ENCODE measurements at regions not wholly inside any gene's neighbourhood (a gene's known extent, or its start where the extent isn't known, plus 50 kb on each side); places are given as distances from the start of the nearest gene placed in this dataset.

DNA sequence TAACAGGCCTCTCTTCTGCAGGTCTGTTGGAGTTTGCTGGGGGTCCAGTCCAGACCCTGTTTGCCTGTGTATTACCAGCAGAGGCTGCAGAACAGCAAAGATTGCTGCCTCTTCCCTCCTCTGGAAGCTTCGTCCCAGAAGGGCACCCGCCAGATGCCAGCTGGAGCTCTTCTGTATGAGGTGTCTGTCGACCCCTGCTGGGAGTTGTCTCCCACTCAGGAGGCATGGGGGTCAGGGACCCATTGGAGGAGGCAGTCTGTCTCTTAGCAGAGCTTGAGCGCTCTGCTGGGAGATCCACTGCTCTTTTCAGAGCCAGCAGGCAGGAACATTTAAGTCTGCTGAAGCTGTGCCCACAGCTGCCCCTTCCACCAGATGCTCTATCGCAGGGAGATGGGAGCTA is 361.1 kb upstream of the NRP1 start:
- Histone ChIP-seq H2BK20ac (ENCODE audit: low read length) (peak overlapping the region; percentile 74; the same call in 1 of the 2 replicates), H4K8ac (ENCODE audit: extremely low read depth, insufficient read depth, low read length) (no peak overlapping the region), H3K79me1 (ENCODE audit: low read depth, low read length) (no peaks in the 10 kb centered on the region), H2BK15ac (ENCODE audit: low read length) (no peak overlapping the region), H3K14ac (ENCODE audit: insufficient read length) (no peak overlapping the region), H2BK5ac (ENCODE audit: low read depth, low read length) (peak overlapping the region; percentile 44; the same call in 1 of the 2 replicates), H3K56ac (replicated peaks; ENCODE audit: insufficient read length, low read depth, low read length) (no peak overlapping the region), H2AFZ (ENCODE audit: low read length) (no peak overlapping the region), H3K18ac (ENCODE audit: extremely low read depth, low read length) (no peak overlapping the region; the same call in 1 of the 2 replicates), H3K79me2 (ENCODE audit: control insufficient read depth in 1 of 2, insufficient read depth in 2 of 2, low read length in 2 of 2) (no peaks in the 10 kb centered on the region), H3K27me3 (replicated peaks in 1 of 4; ENCODE audit: control insufficient read depth in 3 of 4, extremely low read depth in 1 of 4, insufficient read depth in 3 of 4, low read length in 3 of 4) (no peaks in the 10 kb centered on the region), H3K23ac (ENCODE audit: insufficient read length) (no peak overlapping the region), H2BK120ac (replicated peaks; ENCODE audit: low read depth, low read length) (no peak overlapping the region), H3K4me1 (replicated peaks in 1 of 4; ENCODE audit: control insufficient read depth in 3 of 4, insufficient read depth in 4 of 4, low read length in 3 of 4) (no peaks in the 10 kb centered on the region; a peak in 1 of 7 replicates), H4K5ac (ENCODE audit: insufficient read length, low read depth, low read length) (no peak overlapping the region), H3K9ac (replicated peaks in 1 of 4; ENCODE audit: extremely low read depth in 1 of 4, low read depth in 3 of 4, low read length in 3 of 4) (no peak overlapping the region), H3K4me2 (ENCODE audit: insufficient read depth in 1 of 2, low read depth in 2 of 2, low read length in 2 of 2) (no peak overlapping the region), H3K36me3 (ENCODE audit: control insufficient read depth in 2 of 4, insufficient read depth in 4 of 4, low read length in 3 of 4) (no peaks in the 10 kb centered on the region; a peak in 1 of 8 replicates), H4K20me1 (replicated peaks in 1 of 2; ENCODE audit: control insufficient read depth in 1 of 2, insufficient read depth in 2 of 2, low read length in 2 of 2) (no peaks in the 10 kb centered on the region), H3K27ac (ENCODE audit: low read depth, low read length) (no peak overlapping the region), H3K23me2 (ENCODE audit: low read depth, low read length) (no peaks in the 10 kb centered on the region), H3K4ac (replicated peaks; ENCODE audit: insufficient read length, low read depth, low read length) (no peak overlapping the region), H2BK12ac (ENCODE audit: low read depth, low read length) (0 out of 2 replicates have a peak overlapping the region, but pooled peaks have one; percentile 94), H3K4me3 (ENCODE audit: extremely low read depth in 1 of 4, insufficient read depth in 2 of 4, low read depth in 3 of 4, low read length in 4 of 4) (no peak overlapping the region), H3K9me3 (ENCODE audit: insufficient read depth in 2 of 2, low read depth in 1 of 2, low read length in 1 of 2) (0 out of 4 replicates have a peak, but pooled peaks cover 0 to 4% of the 10 kb centered on the region in 2 experiments), H2AK5ac (ENCODE audit: low read depth, low read length) (no peak overlapping the region), H4K91ac (replicated peaks; ENCODE audit: insufficient read length, low read length) (no peak overlapping the region)
- POLR2A ChIA-PET (ENCODE audit: partially characterized antibody): no interaction called here
- FAIRE-seq (no peak), DNase-seq (ENCODE audit: low read depth in 1 of 2, low spot score in 2 of 2) (no peak)
- WGBS, 2 experiments (ENCODE audit: extremely low coverage in 1 of 2, insufficient coverage in 1 of 2, insufficient read length in 1 of 2, insufficient replicate concordance in 2 of 2, low coverage in 1 of 2, low lambda C conversion rate in 2 of 2, missing lambda C conversion rate in 1 of 2): 91% methylated on average over 5 of the region's 5 CpGs; no CpG with 5 or more reads in 1 of the 2 experiments
- CTCF ChIA-PET (ENCODE audit: partially characterized antibody): interaction anchor here (1.5 kb wide), 1 partner anchor 9 kb away, joined by 6 read pairs; no protein-coding TSS in a partner anchor
- no peak for TF ChIP-seq BACH1 (IDR thresholded peaks at IDR 0.05; ENCODE audit: low read length)
- TF ChIP-seq GTF2F1 (IDR thresholded peaks at IDR 0.05; ENCODE audit: borderline replicate concordance, low read depth, low read length): no peak
- TF ChIP-seq, protein P1, sequence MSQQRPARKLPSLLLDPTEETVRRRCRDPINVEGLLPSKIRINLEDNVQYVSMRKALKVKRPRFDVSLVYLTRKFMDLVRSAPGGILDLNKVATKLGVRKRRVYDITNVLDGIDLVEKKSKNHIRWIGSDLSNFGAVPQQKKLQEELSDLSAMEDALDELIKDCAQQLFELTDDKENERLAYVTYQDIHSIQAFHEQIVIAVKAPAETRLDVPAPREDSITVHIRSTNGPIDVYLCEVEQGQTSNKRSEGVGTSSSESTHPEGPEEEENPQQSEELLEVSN (IDR thresholded peaks at IDR 0.05): no peak
- TF ChIP-seq RNF2 (IDR thresholded peaks at IDR 0.05; ENCODE audit: borderline replicate concordance, low read depth, low read length, missing control alignments, poor library complexity, severe bottlenecking): no peak

All from H1 (cell line).